GM12878 (cell line): ENCODE measurements at regions not wholly inside any gene's neighbourhood (a gene's known extent, or its start where the extent isn't known, plus 50 kb on each side); places are given as distances from the start of the nearest gene placed in this dataset.
"Not testable (repeated sequence)": the region's sequence is repeated elsewhere in the genome, so short reads cannot be mapped to it uniquely, and the experiment has no call there.

Experiments
- ATAC-seq: fragments of 200-7000 bp; cut with Tn5 transposase; 3 replicates; pipeline ENCODE4 v1.9.1; 2020; ENCODE audit warnings: mild to moderate bottlenecking, moderate library complexity
- BruUV-seq: library from RNA; stranded (reverse); fragments of 400-500 nt; replicated peaks from 2 replicates; lab custom pipeline; 2021; lab: Mats Ljungman, UMichigan
- CTCF ChIA-PET: fragments of 300-600 bp; sonication (Branson Sonifier 250); formaldehyde crosslinking; extraction: SDS; loops from one replicate; lab custom pipeline; 2021; ENCODE audit warnings: inconsistent platforms; lab: Yijun Ruan, JAX
- POLR2A ChIA-PET: fragments of 350-600 bp; formaldehyde crosslinking; extraction: SDS; loops from one replicate; lab custom pipeline; 2021; ENCODE audit warnings: inconsistent platforms; lab: Charles Lee
- RAD21 ChIA-PET: fragments of 300-600 bp; sonication (Branson Sonifier 250); formaldehyde crosslinking; loops from one replicate; lab custom pipeline; 2023; ENCODE audit warnings: antibody characterized with exemption; ENCODE audit not compliant: unreplicated experiment; lab: Charles Lee
- SMC1A ChIA-PET: fragments of 300-600 bp; sonication (Branson Sonifier 250); formaldehyde crosslinking; loops from one replicate; lab custom pipeline; 2023; ENCODE audit not compliant: unreplicated experiment, uncharacterized antibody; lab: Charles Lee
- DNase-seq: peaks from one replicate; pipeline ENCODE4 v3.0.0-alpha.2; 2011; ENCODE audit warnings: low read depth, low spot score
- FAIRE-seq: peaks from 3 replicates; lab custom pipeline; 2011; peaks lifted over from hg19 to GRCh38; lab: Jason Lieb, UNC
- H2AFZ ChIP-seq: 2 replicates; pipeline ENCODE4 v1.6.0; 2011; ENCODE audit warnings: low read depth, low read length, control low read depth; ENCODE audit not compliant: control insufficient read depth
- H3K27ac ChIP-seq: 2 replicates; pipeline ENCODE4 v1.5.1; 2011; ENCODE audit warnings: control low read depth; ENCODE audit not compliant: control insufficient read depth, insufficient read depth
- H3K27me3 ChIP-seq, 2 experiments: replicated peaks in 1 of 2; 2 replicates each; pipeline versions ENCODE4 v1.6.0 to v1.6.1; 2011; ENCODE audit warnings: low read length in 1 of 2; ENCODE audit not compliant: control insufficient read depth in 2 of 2, insufficient read depth in 2 of 2
- H3K36me3 ChIP-seq, 2 experiments: 2 replicates each; pipeline ENCODE4 v1.5.1; 2011; ENCODE audit warnings: low read length in 1 of 2; ENCODE audit not compliant: control insufficient read depth in 2 of 2, insufficient read depth in 2 of 2
- H3K4me1 ChIP-seq: 2 replicates; pipeline ENCODE4 v1.6.1; 2011; ENCODE audit warnings: mild to moderate bottlenecking, low read length, moderate library complexity, mixed read lengths; ENCODE audit not compliant: control insufficient read depth, insufficient read depth
- H3K4me2 ChIP-seq: 2 replicates; pipeline ENCODE4 v1.6.0; 2011; ENCODE audit warnings: control low read depth; ENCODE audit not compliant: control insufficient read depth, insufficient read depth
- H3K4me3 ChIP-seq: fragments of 200-600 bp; sonication (generic); 2 replicates; pipeline ENCODE4 v1.5.1; 2016
- H3K79me2 ChIP-seq: 2 replicates; pipeline ENCODE4 v1.6.0; 2011; ENCODE audit warnings: low read length; ENCODE audit not compliant: control insufficient read depth, insufficient read depth
- H3K9ac ChIP-seq: 2 replicates; pipeline ENCODE4 v1.8.0; 2011; ENCODE audit warnings: low read length, control low read depth, mixed read lengths; ENCODE audit not compliant: control insufficient read depth, insufficient read depth
- H3K9me3 ChIP-seq: replicated peaks from 3 replicates; pipeline ENCODE4 v1.5.1; 2011; ENCODE audit warnings: mild to moderate bottlenecking, low read length; ENCODE audit not compliant: control insufficient read depth, insufficient read depth
- H4K20me1 ChIP-seq: 2 replicates; pipeline ENCODE4 v1.6.0; 2011; ENCODE audit not compliant: control insufficient read depth, insufficient read depth
- WGBS: methylation state at CpG from one replicate; pipeline ENCODE4 v1.1.6; 2016; ENCODE audit warnings: low lambda C conversion rate; ENCODE audit not compliant: insufficient replicate concordance, insufficient coverage; ENCODE audit errors: missing lambda C conversion rate; 5-methylcytosine and 5-hydroxymethylcytosine counted together
- in situ Hi-C: fragments of 300-500 bp; cut with MboI; formaldehyde crosslinking; loops from 9 replicates; pipeline ENCODE4 v1.14.3; 2018; ENCODE audit warnings: mixed read lengths
- intact Hi-C: fragments of 100-400 bp; cut with micrococcal nuclease; formaldehyde crosslinking; loops from one replicate; pipeline ENCODE4 v1.14.2; 2022; ENCODE audit not compliant: unreplicated experiment

DNA sequence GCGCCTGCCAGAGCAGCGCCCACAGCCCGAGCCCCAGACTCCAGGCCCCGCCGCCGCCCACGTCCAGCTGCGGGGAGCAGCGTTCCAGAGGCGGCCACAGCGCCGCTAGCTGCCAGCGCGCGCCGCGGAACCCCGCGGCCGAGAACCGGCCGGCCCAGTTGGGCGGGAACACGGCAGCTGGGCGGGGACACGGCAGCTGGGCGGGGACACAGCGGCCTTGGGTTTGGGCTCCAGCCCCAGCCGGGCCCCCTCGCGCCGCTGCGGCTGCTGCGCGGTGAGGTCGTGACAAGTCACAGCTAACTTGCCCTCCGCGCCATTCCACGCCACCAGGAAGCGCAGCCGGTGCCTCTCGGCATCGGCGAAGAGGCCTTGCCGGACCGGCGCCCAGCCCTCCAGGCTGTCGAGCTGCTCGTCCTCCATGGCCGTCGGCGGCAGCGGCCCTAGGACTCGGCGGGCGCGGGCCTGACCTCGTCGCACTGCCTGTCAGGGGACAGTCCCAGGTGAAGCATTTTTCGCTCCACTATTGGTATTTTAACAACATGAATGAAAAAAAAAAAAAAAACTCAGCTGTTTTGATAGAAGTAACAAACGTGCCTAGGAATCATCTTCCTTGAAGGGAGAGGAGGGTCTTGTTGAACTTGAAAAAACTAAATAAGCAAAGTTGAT lies 56.6 kb upstream of the GOLGA8N start:
- H3K36me3 ChIP-seq, FAIRE-seq, H3K27ac ChIP-seq, H3K4me1 ChIP-seq, intact Hi-C loops, H3K4me2 ChIP-seq, in situ Hi-C loops, H4K20me1 ChIP-seq, H3K4me3 ChIP-seq, SMC1A ChIA-PET, BruUV-seq, DNase-seq, H3K79me2 ChIP-seq, RAD21 ChIA-PET, CTCF ChIA-PET, POLR2A ChIA-PET, H3K9me3 ChIP-seq, H3K27me3 ChIP-seq, H3K9ac ChIP-seq: not testable (repeated sequence)
- 2% methylated on average over 9 of the region's 61 CpGs for WGBS
- H2AFZ ChIP-seq = peak overlapping the region; percentile 34; the same call in 1 of the 2 replicates
- peak; percentile 97 for ATAC-seq

GRCh38 chr15:32536057-32536493 lies 57.2 kb upstream of the GOLGA8N start:
- RAD21 ChIA-PET, H4K20me1 ChIP-seq, CTCF ChIA-PET, H3K9ac ChIP-seq, BruUV-seq, FAIRE-seq, DNase-seq, H3K79me2 ChIP-seq, H3K27me3 ChIP-seq, H3K27ac ChIP-seq, H3K9me3 ChIP-seq, H2AFZ ChIP-seq, in situ Hi-C loops, H3K4me3 ChIP-seq, intact Hi-C loops, SMC1A ChIA-PET, H3K36me3 ChIP-seq, H3K4me2 ChIP-seq, H3K4me1 ChIP-seq, POLR2A ChIA-PET: not testable (repeated sequence)
- ATAC-seq = peak; percentile 54
- no CpG with 5 or more reads among the region's 55 CpGs for WGBS

DNA sequence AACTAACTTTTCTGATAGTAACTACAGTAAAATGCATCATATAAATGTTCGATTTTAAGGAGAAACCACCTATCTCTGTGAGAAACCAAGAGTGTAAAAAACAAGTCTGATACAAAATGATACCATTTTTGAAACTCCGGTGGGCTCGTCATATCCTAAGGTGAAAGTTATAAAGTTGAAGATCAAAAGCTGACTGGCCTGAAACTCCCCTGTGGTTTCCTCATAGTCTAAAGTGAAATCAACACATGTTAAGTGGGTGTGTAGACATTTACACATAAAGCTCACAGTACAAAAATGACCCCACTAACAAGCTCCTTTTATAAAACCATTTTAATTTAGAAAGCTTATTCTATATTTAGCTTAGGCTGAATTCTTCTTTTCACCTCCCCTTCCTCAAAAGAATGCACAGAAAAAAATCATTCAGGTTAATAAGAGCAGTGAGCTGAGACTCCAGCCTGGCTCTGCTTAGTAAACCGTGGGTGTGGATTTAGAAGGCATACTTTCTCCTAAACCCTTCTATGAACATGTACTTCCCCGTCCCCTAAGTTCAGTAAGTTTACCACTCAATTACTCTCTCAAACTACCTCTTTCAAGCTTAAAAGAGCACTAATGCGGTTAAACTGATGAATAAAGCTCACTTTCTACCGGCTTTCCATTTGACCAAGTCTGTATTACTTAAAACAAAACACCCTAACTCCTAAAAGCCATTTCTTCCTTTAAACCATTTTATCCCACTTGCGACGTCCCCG lies 57.9 kb upstream of the GOLGA8N start:
- H3K36me3 ChIP-seq, H3K27me3 ChIP-seq, POLR2A ChIA-PET, in situ Hi-C loops, H3K79me2 ChIP-seq, H2AFZ ChIP-seq, DNase-seq, intact Hi-C loops, BruUV-seq, FAIRE-seq, H3K9ac ChIP-seq, CTCF ChIA-PET, H3K9me3 ChIP-seq, RAD21 ChIA-PET, H3K4me1 ChIP-seq, H3K4me2 ChIP-seq, SMC1A ChIA-PET, H3K4me3 ChIP-seq, H3K27ac ChIP-seq, H4K20me1 ChIP-seq: not testable (repeated sequence)
- peak; percentile 51 for ATAC-seq
- no CpG with 5 or more reads among the region's 10 CpGs for WGBS

DNA sequence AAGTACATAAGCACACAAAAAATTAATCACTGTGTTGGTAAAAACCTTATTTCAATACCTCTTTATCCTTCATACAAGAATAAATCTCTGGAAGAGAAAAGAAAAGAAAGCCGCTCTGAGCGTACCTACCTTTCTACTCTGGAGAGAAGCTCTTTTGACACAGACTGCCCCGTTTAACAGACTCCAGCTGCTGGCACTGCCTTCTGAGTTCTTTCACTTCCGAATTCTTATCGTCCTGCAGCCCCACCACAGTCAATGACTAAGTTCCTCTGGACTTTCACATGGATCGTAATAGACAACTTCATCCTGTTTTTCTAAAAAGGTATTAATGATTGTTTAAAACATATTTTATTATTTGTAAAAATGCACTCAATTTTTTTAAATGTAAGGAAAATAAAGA lies 67.5 kb upstream of the GOLGA8O start:
- RAD21 ChIA-PET, H3K36me3 ChIP-seq, BruUV-seq, H3K79me2 ChIP-seq, H3K27me3 ChIP-seq, CTCF ChIA-PET, POLR2A ChIA-PET, H3K27ac ChIP-seq, H3K9me3 ChIP-seq, intact Hi-C loops, H2AFZ ChIP-seq, SMC1A ChIA-PET, H3K9ac ChIP-seq, in situ Hi-C loops, H4K20me1 ChIP-seq, DNase-seq, ATAC-seq, H3K4me1 ChIP-seq, FAIRE-seq, H3K4me3 ChIP-seq, H3K4me2 ChIP-seq: not testable (repeated sequence)
- 100% methylated on average over 2 of the region's 6 CpGs for WGBS
